ENCODE measurements at regions not wholly inside any gene's neighbourhood (a gene's known extent, or its start where the extent isn't known, plus 50 kb on each side); places are given as distances from the start of the nearest gene placed in this dataset.
"Not testable (repeated sequence)": the region's sequence is repeated elsewhere in the genome, so short reads cannot be mapped to it uniquely, and the experiment has no call there.

DNA sequence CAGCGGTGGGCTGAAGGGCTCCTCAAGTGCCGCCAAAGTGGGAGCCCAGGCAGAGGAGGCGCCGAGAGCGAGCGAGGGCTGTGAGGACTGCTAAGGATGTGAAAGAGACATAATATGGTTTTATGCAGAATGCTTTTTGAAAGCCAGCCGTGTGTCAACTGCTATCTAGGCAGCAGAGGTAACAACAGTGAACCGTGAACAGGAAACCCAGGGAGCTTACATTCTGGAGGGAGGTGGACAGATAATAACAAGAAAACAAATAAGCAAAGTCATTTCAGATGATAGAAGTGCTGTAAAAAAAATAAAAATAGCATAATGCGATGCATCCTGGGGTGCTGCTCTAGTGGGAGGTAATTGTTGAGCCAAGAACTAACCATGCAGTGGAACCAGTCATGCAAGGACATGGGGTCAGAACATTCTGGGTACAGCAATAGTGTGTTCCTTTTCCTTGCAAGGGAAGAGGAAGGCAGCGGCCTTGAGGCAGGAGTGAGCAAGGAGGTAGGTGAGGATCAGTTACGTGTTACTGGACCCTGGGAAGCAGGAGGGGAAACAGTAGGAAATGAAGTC is 134.4 kb upstream of the TMEM170B start:
- DNase-seq: no peak

DNA sequence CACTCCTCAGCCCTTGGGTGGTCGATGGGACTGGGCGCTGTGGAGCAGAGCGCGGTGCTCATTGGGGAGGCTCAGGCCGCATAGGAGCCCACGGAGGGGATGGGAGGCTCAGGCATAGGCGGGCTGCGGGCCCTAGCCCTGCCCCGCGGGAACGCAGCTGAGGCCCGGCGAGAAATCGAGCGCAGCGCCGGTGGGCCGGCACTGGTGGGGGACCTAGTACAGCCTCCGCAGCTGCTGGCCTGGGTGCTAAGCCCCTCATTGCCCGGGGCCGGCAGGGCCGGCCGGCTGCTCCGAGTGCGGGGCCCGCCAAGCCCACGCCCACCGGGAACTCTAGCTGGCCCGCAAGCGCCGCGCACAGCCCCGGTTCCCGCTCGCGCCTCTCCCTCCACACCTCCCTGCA is 135.0 kb upstream of the TMEM170B start:
- not testable (repeated sequence) for DNase-seq

DNA sequence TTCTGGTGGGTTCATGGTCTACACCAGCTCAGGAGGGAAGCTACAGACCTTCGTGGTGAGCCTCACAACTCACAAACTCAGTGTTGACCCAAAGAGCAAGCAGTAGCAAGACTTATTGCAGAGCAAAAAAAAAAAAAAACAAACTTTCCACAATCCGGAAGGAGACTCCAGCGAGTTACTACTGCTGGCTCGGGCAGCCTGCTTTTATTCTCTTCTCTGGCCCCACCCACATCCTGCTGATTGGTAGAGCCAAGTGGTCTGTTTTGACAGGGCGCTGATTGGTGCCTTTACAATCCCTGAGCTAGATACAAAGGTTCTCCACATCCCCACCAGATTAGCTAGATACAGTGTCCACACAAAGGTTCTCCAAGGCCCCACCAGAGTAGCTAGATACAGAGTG is 135.6 kb upstream of the TMEM170B start:
- DNase-seq: not testable (repeated sequence)

DNA sequence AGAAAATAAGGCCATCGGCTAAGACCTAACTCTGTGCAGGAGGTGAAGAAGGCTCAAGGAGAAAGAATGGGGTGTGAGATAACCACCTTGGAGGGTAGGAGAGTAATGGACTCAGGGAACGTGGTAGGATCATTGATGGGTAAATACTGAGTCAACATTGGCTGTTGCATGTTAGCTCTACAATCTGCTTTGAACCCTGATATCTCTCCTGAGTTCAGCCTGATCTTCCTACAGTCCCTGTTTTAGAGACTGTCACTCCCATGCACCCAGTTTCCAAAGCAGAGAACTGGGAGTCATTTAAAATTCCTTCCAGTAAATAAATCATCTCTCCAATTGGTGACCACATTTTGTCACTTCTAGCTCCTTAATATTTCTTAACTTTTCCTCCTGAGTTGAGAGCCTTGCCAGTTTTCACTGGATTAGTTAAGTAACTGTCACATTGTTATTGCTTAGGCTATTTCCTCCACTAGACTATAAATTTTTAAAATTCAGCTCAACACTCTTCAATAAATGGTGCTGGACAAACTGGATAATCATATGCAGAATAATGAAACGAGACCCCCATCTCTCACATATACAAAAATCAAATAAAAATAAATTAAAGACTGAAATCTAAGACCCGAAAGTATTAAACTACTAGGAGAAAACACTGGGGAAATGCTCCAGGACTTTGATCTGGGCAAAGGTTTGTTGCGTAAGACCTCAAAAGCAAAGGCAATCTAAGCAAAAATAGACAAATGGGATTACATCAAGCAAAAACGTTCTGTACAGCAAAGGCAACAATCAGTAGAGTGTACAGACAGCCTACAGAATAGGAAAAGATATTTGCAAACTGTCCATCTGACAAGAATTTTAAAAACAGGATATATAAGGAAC is 138.9 kb upstream of the TMEM170B start:
- DNase-seq: no peak

DNA sequence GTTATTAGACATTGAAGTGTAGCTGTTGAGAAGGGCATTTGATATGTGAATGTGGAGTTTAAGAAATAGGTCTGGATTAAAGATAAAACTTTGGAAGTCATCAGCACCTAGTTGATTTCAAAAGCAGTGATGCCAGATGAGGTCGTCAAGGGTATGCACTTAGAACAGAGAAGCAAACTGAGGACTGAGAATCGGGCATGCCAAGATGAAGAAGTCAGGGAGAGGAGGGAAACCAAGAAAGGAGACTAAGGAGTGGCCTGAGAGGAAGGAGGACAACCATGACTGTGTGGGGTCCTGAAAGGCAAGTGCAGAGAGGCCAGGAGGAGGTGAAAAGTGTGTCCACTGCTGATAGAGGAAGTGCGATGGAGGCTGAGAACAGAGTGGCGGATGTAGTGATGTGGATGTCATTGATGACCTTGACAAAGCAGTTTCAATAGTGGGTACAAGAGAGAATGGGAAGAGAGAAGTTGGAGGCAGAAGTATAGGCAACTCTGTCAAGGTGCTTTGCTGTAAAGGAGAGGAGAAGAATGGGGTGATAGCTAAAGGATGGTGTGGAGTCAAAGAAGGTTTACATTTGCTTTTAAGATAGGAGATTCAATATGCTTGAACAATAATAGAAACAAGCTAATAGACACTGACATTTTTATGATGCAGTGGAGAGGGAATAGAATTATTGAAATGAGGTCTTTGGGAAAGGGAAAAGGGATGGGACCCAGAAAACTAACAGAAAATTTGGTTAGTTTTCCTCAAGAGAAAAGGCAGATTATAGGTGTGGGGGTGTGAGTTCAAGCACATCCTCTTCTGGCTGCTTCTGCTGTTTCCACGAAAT is 139.7 kb upstream of the TMEM170B start:
- no peak for DNase-seq

DNA sequence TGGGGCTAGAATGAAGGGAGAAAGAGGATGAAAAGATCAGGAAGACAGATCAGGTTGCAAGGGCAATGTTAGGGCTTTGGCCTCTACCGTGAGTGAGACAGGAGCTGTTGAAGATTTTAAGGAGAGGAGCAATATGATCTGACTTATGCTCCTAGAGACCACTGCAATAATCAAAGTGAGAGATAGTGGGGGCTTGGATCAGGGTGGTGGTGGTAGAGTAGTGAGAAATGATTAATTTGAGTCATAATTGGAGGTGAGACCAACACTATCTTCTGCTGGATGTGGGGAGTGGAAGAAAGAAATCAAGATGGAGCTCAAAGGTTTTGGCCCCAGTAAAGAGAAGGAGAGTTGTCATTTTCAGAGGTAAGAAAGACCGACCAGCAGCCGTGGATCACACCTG is 140.7 kb upstream of the TMEM170B start:
- no peak for DNase-seq

DNA sequence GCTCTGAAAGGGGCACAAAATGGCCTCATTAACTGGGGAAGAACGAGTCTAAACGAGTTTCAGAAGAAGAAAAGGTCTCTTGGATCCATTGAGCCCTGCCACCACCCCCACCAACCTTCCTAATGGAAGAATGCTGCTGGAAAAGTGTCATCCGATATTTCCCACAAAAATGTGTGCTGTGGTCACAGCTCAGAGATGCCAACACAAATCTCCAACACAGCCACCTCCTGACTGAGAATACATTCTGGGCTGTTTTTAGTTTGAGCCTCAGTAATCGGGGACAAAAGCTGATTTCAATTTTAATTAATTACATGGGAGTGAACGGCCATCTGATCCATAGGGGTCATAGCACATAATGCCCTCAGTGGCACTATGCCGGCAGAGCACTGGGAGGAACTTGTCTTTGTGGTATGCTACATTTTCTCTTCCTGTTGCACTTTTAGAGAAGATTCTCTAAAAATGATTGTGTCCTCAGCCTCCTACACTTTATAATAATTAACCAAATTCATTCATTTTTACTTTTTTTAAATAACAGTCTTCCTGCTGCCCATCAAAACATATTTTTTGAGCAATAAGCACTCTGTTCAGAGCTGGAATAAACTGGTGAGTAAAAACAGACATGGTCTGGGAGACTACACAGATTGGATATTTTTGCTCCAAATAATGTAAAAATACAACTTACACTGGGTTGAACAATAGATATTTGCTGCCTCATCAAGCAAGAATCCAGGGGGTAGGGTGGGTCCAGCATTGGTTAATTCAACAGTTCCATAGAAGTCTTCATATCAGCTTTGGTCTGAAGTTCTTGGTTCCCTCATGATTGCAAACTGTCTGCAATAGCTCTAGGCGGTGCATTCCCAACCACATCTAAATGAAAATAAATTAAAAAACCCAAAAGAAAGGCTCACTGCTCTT is 143.6 kb upstream of the TMEM170B start:
- DNase-seq: no peak

DNA sequence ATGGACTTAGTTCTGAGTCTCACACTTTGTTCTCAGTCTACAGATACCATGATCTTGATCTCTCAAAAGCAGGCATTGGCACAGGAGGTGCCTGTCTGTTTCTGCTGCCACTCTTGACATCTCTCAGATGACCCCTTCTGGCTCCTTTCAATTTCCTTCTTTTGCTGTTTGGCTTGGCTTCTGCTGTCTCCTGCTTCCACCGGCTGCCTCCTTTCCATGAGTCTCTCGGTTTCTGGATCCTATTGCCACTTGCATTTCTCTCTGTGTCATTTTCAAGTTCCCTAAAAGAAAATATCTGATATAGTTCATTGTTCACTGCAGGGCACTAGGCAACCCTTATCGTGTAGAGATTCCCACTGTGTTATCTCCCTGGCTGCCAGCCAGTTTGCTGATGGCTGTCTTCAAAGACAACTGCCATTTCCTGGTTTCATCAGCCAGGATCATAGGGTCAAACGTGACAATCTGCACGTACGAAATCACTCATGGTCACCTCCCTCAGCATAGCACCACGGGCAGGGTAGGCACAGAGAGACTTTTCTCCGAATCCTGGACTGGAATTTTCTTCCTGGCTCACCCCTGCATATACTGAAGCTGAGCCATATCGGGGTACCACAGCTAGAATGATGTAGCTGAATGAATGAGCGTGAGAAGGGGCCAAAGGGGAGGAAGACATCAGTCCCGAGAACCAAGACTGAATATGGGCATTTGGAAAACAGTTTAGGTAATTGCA is 144.6 kb upstream of the TMEM170B start:
- DNase-seq: no peak

DNA sequence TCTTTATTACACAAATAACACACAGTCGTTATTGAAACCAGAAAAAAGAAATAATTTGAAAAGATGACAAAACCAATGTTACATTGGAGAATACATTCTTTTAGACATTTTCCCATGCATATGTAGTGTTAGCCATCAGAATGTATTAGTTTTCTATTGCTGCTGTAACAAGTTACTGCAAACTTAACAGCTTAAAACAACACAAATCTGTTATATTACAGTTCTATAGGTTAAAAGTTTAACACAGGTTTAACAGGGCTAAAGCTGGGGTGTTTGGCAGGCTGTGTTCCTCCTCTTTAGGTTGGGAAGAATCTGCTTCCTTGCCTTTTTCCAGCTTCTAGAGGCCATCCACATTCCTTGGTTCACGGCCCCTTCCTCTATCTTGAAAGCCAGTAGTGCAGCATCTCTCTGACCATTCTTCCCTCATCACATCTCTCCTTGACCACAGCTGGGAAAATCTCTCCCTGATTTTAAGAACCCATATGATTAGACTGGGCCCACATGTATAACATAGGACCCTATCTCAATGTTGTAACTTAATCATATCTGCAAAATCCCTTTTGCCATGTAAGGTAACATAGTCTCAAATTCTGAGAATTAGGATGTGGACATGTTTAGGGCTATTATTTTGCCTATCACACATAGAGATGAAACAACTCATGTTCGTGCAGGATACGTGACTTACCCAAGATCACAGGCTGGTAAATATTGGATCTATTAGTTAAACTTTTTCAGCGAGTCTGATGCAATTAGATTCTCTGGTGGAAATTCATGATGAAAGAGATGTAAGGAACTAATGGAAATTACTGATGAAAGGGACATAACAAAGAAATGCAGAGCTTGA is 145.4 kb upstream of the TMEM170B start:
- DNase-seq: no peak

DNA sequence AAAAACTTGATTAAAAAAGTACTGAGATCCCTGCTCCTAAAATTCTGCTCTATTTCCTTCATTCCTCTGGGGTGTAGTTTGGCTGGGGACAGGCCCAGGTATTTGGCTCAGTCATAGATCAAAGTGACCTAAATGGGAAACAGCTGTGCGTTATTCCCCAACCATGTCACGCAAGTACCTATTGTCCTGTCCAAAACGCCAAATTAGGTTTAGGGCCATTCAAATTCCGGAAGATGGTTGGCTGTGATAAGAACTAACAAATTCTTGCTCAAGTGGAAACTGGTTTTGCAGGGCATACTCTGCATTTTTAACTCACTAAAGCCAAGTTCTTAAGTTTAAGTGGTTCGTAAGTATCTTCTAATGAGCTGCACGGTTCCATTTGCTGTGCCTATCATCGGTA is 147.6 kb upstream of the TMEM170B start:
- DNase-seq: no peak

DNA sequence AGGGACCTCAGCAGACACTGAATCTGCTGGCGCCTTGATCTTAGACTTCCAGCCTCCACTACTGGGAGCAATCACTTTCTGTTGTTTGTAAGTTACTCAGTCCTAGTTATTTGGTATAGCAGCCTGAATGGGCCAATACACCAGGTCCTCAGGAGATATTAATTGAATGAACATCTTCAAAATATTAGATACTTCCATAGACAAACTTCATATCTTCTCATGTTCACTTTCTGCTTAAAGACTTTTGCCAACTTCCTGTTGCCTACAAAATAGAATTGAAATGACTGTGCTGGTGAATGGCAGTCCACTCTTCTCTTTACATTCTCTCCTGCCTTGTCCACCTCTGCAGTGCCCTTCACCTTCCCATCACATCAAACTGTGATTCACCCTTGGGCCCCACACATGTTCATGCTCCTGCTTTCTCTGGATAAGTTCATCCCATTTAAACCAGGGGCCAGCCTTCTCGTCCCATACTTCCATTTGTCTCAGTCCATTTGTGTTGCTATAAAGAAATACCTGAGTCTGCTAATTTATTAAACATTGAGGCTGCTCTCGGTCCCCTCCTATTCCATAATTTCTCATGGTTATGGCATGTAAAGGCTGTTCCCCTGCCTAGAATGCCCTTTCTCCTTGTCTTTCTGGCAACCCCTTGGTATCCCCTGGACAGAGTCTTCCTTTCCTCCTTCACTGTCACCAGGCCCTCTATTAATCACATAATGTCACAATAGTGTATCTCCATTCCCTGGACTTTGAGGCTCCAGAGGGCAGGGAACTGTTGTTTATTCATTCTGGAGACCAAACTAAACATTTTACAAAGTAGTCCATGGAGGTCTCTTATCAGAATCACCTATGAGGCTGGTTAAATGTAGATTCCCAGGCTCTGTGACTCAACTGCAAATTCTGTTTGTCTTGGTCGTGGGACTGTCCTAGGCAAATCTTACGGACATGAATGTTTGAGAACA is 148.3 kb upstream of the TMEM170B start:
- DNase-seq: no peak

DNA sequence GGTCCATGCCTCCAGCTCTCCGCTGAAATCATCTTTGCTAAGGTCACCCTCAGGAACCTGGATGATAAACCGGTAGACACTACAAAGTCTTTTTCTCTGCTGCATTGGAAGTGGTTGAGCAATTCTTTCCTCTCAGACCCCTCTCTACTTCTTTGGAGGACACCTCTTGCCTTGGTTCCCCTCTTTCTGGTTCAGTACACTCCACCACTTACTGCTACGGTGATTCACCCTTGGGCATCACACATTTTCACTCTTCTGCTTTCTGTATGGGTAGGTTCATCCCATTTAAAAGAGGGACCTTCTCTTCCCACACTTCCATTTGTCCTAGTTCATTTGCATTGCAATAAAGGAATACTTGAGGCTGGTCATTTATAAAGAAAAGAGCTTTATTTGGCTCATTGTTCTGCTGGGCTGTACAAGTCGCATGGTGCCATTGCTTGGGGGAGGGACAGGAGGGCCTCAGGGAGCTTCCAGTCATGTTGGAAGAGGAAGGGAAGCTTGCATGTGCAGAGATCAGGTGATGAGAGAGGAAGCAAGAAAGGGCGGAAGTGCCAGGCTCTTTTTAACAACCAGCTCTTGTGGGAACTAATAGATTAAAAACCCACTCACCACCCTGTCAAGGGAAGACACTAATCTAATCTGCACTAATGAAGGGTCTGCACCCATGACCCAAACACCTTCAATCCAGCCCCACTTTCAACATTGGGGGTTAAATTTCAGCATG is 149.7 kb upstream of the TMEM170B start:
- DNase-seq: no peak

DNA sequence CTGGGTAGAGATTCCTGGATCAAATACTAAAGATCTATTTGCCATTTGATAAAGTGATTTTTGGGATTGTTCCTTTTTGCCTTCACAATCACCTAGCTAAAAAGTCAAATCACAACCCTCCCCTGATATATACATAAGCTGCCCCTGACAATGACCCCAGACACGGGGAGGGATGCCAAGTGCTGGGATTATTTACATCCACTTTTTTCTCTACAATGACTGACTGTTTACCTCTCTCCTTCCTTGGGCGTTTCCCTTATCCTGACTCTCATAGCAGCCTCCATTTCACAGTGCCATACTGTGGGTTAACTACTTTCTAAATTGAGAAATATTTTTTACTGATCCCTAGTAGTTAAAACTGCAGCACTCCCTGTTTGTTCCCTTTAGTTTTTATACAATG is 150.8 kb upstream of the TMEM170B start:
- DNase-seq: no peak

DNA sequence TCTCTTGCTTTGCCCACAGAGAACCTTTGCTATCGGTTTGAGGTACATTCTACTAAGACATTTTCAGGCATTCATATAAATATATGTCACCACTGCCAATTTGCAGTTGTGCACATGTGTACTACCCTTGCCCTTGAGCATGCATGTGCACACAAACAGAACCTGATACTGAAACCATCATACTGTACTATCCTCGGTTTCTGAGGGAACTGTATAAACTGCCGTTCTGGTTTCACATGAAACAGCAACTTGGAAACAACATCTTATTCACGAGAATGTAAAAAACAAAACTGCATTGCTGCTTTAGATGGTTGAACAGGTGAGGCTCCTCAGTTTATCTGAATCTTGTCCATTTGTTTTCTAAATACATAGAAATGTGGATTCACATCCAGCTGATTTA is 151.2 kb upstream of the TMEM170B start:
- no peak for DNase-seq

DNA sequence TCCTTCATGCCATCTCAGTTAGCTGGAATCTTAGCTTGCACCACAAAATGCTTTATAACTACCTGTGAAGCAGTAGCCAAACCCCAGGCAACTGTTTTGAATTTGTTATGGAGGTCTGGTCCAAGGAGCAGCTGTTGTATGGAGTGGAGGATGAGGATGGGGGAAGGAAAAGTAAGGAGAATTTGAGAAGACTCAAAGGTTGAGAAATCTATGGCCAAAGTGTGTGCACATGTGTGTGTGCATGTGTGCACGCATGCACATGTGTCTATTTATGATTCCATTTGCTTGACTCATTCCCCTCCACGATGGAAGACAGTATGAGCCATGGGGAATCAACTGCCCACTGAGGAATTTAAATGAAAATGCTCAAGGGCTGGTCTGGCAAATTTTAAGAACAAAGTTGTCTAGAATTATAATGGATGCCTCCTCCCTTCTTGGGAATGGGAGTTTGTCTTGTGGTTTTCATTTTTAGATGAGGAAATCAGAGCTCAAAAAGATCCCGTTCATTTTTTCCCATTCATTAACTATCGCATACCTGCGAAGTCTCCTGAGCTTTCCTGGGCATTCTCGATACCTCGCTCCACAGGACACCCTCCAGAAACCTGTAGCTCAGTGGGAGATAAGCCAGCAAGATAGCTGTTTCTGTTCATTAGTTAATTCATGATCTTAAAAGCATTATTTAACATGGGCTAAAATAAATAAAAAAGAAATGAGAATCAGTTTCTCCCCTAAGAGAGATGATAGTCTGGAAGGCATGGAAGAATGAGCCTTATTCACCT is 152.3 kb upstream of the NEDD9 start:
- no peak for DNase-seq

DNA sequence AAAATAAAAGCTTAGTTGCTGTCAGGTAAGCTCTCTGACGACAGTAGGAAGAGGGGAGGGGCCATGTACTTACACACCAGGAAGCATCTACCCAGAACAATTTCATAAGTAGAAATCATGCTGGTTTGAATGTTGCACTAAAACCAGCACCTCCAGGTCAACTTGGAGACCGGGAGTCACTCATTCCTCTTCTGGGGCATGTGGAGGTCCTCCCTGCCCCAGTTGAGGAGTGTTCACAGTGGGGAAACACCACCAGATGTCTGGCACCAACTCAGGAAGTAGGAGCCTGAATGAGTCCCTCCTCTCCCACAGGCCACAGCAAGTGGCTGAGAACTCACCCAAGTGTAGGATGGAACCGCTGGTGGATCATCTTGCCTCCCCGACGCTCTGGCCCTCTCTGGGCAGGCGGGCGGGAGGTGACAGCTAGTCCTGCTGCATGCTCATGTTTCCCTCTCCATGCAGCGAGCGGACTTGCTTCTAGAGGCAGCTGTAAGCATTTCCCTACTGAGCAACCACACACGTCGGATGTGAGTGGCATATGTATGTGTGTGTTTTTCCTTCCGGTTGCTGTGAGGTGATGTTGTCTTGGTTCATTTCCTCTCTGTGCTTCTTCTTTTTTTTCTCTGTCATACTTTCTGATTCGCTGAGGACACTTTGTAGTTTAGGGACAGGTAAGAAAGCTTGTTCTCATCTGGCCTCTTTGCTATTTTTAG is 149.5 kb upstream of the NEDD9 start:
- DNase-seq: peak; percentile 56

DNA sequence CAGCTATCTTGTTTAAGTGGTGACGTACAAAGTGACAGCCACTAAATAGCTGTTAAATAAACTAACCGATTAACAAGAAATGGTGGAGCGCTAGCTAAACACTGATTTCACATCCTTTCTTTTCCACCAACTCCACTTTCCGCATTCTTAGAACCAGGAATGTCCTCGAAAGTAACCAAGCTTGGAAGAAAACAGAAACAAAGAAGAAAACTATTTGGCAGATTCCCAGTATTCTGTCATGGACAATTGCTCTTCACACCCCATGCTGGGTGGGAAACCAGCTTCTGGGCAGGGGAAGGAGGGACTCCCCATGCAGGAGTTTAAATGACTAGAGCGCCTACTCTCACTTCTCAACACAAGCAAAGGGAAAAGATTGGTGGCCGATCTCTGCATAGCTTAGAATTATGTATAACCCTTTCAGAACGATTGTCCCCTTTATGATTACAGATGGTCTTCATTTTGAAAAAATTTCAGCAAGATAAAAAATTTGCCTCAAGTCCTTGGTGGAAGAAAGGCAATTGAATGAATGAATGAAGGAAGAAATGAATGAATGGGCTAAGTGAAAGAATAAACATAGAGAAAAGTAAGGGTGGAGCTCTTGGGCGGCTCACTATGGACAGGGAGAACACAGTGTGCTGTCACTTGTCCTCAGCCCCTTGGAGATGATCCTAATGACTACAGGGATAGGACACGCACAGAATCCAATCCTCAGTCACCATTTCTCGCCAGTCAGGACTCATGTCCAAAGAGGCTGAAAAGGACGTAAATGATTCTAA is 148.7 kb upstream of the NEDD9 start:
- DNase-seq: no peak

All from activated T-cell treated with anti-CD3 and anti-CD28 coated beads for 4 hours (primary cell).